Panc1 (cell line): ENCODE measurements at regions not wholly inside any gene's neighbourhood (a gene's known extent, or its start where the extent isn't known, plus 50 kb on each side); places are given as distances from the start of the nearest gene placed in this dataset.

ENCODE experiments used
- ATAC-seq: fragments of 200-7000 bp; cut with Tn5 transposase; 2 replicates; pipeline ENCODE4 v1.9.1; 2020; ENCODE audit warnings: mild to moderate bottlenecking, moderate library complexity
- BruUV-seq: library from RNA; stranded (reverse); fragments of 400-500 nt; replicated peaks from 2 replicates; lab custom pipeline; 2021; lab: Mats Ljungman, UMichigan
- CTCF ChIA-PET: fragments of 300-600 bp; sonication (Branson Sonifier 250); formaldehyde crosslinking; loops from one replicate; lab custom pipeline; 2022; ENCODE audit warnings: antibody characterized with exemption; lab: Charles Lee
- POLR2A ChIA-PET: fragments of 300-600 bp; sonication (Branson Sonifier 250); formaldehyde crosslinking; loops from one replicate; lab custom pipeline; 2022; ENCODE audit warnings: antibody characterized with exemption; lab: Charles Lee
- DNase-seq: peaks from one replicate; pipeline ENCODE4 v3.0.0-alpha.2; 2010; ENCODE audit warnings: low read depth, low spot score
- H3K27ac ChIP-seq: 2 replicates; pipeline ENCODE4 v1.5.1; 2011; ENCODE audit warnings: mild to moderate bottlenecking, low read length, inconsistent platforms
- H3K27me3 ChIP-seq: fragments of 200-500 bp; sonication (Bioruptor generic); 2 replicates; pipeline ENCODE4 v1.6.0; 2014; ENCODE audit warnings: low read length, inconsistent platforms; ENCODE audit not compliant: control insufficient read depth, insufficient read depth
- H3K36me3 ChIP-seq: fragments of 200-500 bp; sonication (Bioruptor generic); 2 replicates; pipeline ENCODE4 v1.5.1; 2014; ENCODE audit warnings: inconsistent platforms, mild to moderate bottlenecking, low read length, moderate library complexity; ENCODE audit not compliant: control insufficient read depth, insufficient read depth
- H3K4me1 ChIP-seq: 2 replicates; pipeline ENCODE4 v1.5.1; 2011; ENCODE audit warnings: inconsistent platforms, mild to moderate bottlenecking, low read length, moderate library complexity; ENCODE audit not compliant: control insufficient read depth, insufficient read depth
- H3K4me3 ChIP-seq, 2 experiments: 2 replicates each; pipeline ENCODE4 v1.5.1; 2011 to 2012; ENCODE audit warnings: low read depth in 2 of 2, low read length in 2 of 2, mild to moderate bottlenecking in 2 of 2, inconsistent platforms in 1 of 2, moderate library complexity in 1 of 2
- H3K9me3 ChIP-seq: fragments of 200-500 bp; sonication (Bioruptor generic); 2 replicates; pipeline ENCODE4 v1.5.1; 2014; ENCODE audit warnings: low read depth, mild to moderate bottlenecking, inconsistent platforms, low read length, moderate library complexity; ENCODE audit not compliant: control insufficient read depth, insufficient read depth
- POLR2AphosphoS5 ChIP-seq: IDR thresholded peaks from 2 replicates; pipeline ENCODE4 v1.6.1; 2012; ENCODE audit warnings: mild to moderate bottlenecking, low read depth, low read length, moderate library complexity
- SIN3A ChIP-seq: IDR thresholded peaks from 2 replicates; pipeline ENCODE4 v1.6.1; 2012; ENCODE audit warnings: low read depth, mild to moderate bottlenecking, low read length, moderate library complexity, borderline replicate concordance; ENCODE audit not compliant: insufficient read depth
- TCF7L2 ChIP-seq: IDR thresholded peaks from 2 replicates; pipeline ENCODE4 v1.6.1; 2011; ENCODE audit warnings: mild to moderate bottlenecking, low read depth, low read length, inconsistent platforms
- in situ Hi-C: cut with HindIII; loops from 2 replicates; pipeline ENCODE4 v1.10.0; 2016; ENCODE audit warnings: low sequenced_read_pairs, low pct_unique_long_range_greater_than_20kb
- intact Hi-C: fragments of 100-400 bp; cut with micrococcal nuclease; formaldehyde crosslinking; loops from one replicate; pipeline ENCODE4 v1.10.0; 2022; ENCODE audit not compliant: unreplicated experiment
- TF ChIP-seq, protein P1 (sequence below): fragments of 450-650 bp; IDR thresholded peaks from 2 replicates; pipeline ENCODE4 v1.5.1; 2017; ENCODE audit warnings: mild to moderate bottlenecking
- TF ChIP-seq, protein P2 (sequence below), 2 experiments: IDR thresholded peaks; 2 replicates each; pipeline ENCODE4 v1.6.1; 2011 to 2012; ENCODE audit warnings: low read depth in 2 of 2, control low read depth in 1 of 2, low read length in 1 of 2, mild to moderate bottlenecking in 1 of 2, moderate library complexity in 1 of 2; ENCODE audit not compliant: insufficient read depth in 1 of 2

DNA sequence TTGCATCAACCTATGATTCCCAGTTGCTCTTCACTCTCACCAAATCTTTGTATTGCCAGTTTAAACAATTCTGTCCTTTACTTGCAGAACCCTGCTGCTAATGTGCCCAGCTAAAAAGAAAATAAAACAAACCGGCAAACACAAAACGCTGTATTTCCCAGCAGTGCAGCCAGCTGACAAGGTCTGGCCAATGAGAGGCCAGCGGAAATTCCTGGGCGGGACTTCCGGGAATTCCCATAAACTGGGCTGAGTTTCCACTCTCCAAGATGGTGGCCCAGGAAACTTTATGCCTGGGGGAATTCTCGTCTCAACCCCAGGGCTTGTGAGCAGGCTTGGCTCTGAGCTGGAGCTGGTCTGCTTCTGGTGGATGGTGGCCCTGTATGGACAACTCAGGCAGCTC, 807.3 kb upstream of the TMEM132C start:
- Histone ChIP-seq H3K4me1 (no peaks in the 10 kb centered on the region), H3K27ac (no peak overlapping the region), H3K27me3 (no peaks in the 10 kb centered on the region), H3K9me3 (no peaks in the 10 kb centered on the region), H3K4me3 (no peak overlapping the region), H3K36me3 (no peaks in the 10 kb centered on the region)
- TF ChIP-seq POLR2AphosphoS5 (no peak), TCF7L2 (no peak), SIN3A (no peak)
- TF ChIP-seq, protein P1, sequence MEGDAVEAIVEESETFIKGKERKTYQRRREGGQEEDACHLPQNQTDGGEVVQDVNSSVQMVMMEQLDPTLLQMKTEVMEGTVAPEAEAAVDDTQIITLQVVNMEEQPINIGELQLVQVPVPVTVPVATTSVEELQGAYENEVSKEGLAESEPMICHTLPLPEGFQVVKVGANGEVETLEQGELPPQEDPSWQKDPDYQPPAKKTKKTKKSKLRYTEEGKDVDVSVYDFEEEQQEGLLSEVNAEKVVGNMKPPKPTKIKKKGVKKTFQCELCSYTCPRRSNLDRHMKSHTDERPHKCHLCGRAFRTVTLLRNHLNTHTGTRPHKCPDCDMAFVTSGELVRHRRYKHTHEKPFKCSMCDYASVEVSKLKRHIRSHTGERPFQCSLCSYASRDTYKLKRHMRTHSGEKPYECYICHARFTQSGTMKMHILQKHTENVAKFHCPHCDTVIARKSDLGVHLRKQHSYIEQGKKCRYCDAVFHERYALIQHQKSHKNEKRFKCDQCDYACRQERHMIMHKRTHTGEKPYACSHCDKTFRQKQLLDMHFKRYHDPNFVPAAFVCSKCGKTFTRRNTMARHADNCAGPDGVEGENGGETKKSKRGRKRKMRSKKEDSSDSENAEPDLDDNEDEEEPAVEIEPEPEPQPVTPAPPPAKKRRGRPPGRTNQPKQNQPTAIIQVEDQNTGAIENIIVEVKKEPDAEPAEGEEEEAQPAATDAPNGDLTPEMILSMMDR: no peak
- TF ChIP-seq, protein P2, sequence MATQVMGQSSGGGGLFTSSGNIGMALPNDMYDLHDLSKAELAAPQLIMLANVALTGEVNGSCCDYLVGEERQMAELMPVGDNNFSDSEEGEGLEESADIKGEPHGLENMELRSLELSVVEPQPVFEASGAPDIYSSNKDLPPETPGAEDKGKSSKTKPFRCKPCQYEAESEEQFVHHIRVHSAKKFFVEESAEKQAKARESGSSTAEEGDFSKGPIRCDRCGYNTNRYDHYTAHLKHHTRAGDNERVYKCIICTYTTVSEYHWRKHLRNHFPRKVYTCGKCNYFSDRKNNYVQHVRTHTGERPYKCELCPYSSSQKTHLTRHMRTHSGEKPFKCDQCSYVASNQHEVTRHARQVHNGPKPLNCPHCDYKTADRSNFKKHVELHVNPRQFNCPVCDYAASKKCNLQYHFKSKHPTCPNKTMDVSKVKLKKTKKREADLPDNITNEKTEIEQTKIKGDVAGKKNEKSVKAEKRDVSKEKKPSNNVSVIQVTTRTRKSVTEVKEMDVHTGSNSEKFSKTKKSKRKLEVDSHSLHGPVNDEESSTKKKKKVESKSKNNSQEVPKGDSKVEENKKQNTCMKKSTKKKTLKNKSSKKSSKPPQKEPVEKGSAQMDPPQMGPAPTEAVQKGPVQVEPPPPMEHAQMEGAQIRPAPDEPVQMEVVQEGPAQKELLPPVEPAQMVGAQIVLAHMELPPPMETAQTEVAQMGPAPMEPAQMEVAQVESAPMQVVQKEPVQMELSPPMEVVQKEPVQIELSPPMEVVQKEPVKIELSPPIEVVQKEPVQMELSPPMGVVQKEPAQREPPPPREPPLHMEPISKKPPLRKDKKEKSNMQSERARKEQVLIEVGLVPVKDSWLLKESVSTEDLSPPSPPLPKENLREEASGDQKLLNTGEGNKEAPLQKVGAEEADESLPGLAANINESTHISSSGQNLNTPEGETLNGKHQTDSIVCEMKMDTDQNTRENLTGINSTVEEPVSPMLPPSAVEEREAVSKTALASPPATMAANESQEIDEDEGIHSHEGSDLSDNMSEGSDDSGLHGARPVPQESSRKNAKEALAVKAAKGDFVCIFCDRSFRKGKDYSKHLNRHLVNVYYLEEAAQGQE (IDR thresholded peaks at IDR 0.05; ENCODE audit: insufficient read depth in 1 of 2, low read depth in 2 of 2, low read length in 1 of 2): no peak
- ATAC-seq (no peak), DNase-seq (no peak)
- no TSS peak for BruUV-seq
- POLR2A ChIA-PET: no interaction called here
- in situ Hi-C loops: no loop called here
- CTCF ChIA-PET: no interaction called here
- intact Hi-C loops: no loop called here

DNA sequence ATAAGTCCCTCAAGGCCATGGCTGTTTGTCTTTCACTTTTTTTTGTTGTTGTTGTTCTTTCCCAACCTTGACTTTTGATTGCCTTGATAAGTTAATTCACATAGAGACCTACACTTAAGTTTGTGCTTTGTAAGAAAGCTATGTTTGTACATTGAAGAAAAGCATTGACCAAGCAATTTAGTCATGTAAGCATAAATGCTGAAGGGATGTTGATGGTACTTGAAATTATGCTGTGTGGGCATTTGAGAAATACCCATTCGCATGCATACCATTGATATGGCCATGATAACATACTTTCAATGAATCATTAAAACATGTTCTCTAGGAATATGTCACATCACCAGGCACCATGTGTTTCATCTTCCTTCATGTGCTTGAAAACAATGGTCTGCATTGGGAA, 803.7 kb upstream of the TMEM132C start:
- Histone ChIP-seq H3K27ac (no peak overlapping the region), H3K9me3 (no peaks in the 10 kb centered on the region), H3K4me1 (no peaks in the 10 kb centered on the region), H3K27me3 (no peaks in the 10 kb centered on the region), H3K36me3 (no peaks in the 10 kb centered on the region), H3K4me3 (no peak overlapping the region)
- DNase-seq (no peak), ATAC-seq (no peak)
- POLR2A ChIA-PET: no interaction called here
- BruUV-seq: no TSS peak
- CTCF ChIA-PET: no interaction called here
- in situ Hi-C loops (no loop called here), intact Hi-C loops (no loop called here)
- TF ChIP-seq, protein P1: no peak
- TF ChIP-seq, protein P2 (IDR thresholded peaks at IDR 0.05; ENCODE audit: insufficient read depth in 1 of 2, low read depth in 2 of 2, low read length in 1 of 2): no peak
- TF ChIP-seq TCF7L2 (no peak), POLR2AphosphoS5 (no peak), SIN3A (no peak)
